PC-9 (cell line): ENCODE measurements at regions not wholly inside any gene's neighbourhood (a gene's known extent, or its start where the extent isn't known, plus 50 kb on each side); places are given as distances from the start of the nearest gene placed in this dataset.
A peak's percentile ranks its signal among the peaks of the same experiment; 100 is the strongest.
"Not testable (repeated sequence)": the region's sequence is repeated elsewhere in the genome, so short reads cannot be mapped to it uniquely, and the experiment has no call there.

ENCODE experiments used
- BruUV-seq: library from RNA; stranded (reverse); fragments of 400-500 nt; replicated peaks from 2 replicates; lab custom pipeline; 2021; lab: Mats Ljungman, UMichigan
- CTCF ChIA-PET: fragments of 300-600 bp; sonication (Branson Sonifier 250); formaldehyde crosslinking; loops from one replicate; lab custom pipeline; 2022; ENCODE audit warnings: antibody characterized with exemption; lab: Charles Lee
- POLR2A ChIA-PET: fragments of 300-600 bp; sonication (Branson Sonifier 250); formaldehyde crosslinking; loops from one replicate; lab custom pipeline; 2022; ENCODE audit warnings: antibody characterized with exemption; ENCODE audit not compliant: unreplicated experiment; lab: Charles Lee
- DNase-seq, 2 experiments: peaks; one replicate each; pipeline versions ENCODE4 v3.0.0 to v3.0.0-alpha.2; 2015 to 2022; ENCODE audit warnings: mixed read lengths in 1 of 2
- H2AFZ ChIP-seq: fragments of 200-600 bp; sonication (generic); 2 replicates; pipeline ENCODE4 v1.8.1; 2017; ENCODE audit warnings: antibody characterized with exemption
- H3F3A ChIP-seq: fragments of 200-600 bp; sonication (generic); 2 replicates; pipeline ENCODE4 v1.8.1; 2017; ENCODE audit warnings: antibody characterized with exemption, mild to moderate bottlenecking, low read depth; ENCODE audit not compliant: insufficient read depth
- H3K27ac ChIP-seq: fragments of 200-600 bp; sonication (generic); 2 replicates; pipeline ENCODE4 v1.6.1; 2016; ENCODE audit warnings: mixed run types
- H3K27me3 ChIP-seq: fragments of 200-600 bp; sonication (generic); 2 replicates; pipeline ENCODE4 v1.6.1; 2016; ENCODE audit warnings: low read depth, mixed run types; ENCODE audit not compliant: insufficient read depth
- H3K36me3 ChIP-seq: fragments of 200-600 bp; sonication (generic); 2 replicates; pipeline ENCODE4 v1.6.1; 2016; ENCODE audit warnings: low read depth, mixed run types
- H3K4me1 ChIP-seq: fragments of 200-600 bp; sonication (generic); replicated peaks from 2 replicates; pipeline ENCODE4 v1.6.1; 2016; ENCODE audit warnings: mixed run types; ENCODE audit not compliant: insufficient read depth
- H3K4me2 ChIP-seq: fragments of 200-600 bp; sonication (generic); 2 replicates; pipeline ENCODE4 v1.6.1; 2017; ENCODE audit warnings: mixed run types
- H3K4me3 ChIP-seq: fragments of 200-600 bp; sonication (generic); 2 replicates; pipeline ENCODE4 v1.6.1; 2016; ENCODE audit warnings: mixed run types
- H3K79me2 ChIP-seq: fragments of 200-600 bp; sonication (generic); 2 replicates; pipeline ENCODE4 v1.6.1; 2017; ENCODE audit warnings: low read depth, mixed run types
- H3K9me2 ChIP-seq: fragments of 200-600 bp; sonication (generic); 2 replicates; pipeline ENCODE4 v1.8.1; 2017; ENCODE audit warnings: mild to moderate bottlenecking; ENCODE audit not compliant: insufficient read depth
- H3K9me3 ChIP-seq: fragments of 200-600 bp; sonication (generic); 2 replicates; pipeline ENCODE4 v1.8.1; 2016; ENCODE audit warnings: low read depth; ENCODE audit not compliant: insufficient read depth
- H4K20me1 ChIP-seq: fragments of 200-600 bp; sonication (generic); 2 replicates; pipeline ENCODE4 v1.8.1; 2017; ENCODE audit not compliant: insufficient read depth
- CTCF ChIP-seq: fragments of 200-600 bp; sonication (generic); conservative IDR thresholded peaks from 2 replicates; pipeline ENCODE4 v1.6.1; 2017; ENCODE audit warnings: mixed run types, antibody characterized with exemption, mild to moderate bottlenecking, moderate library complexity
- EZH2 ChIP-seq: fragments of 200-600 bp; sonication (generic); IDR thresholded peaks from 2 replicates; pipeline ENCODE4 v1.8.0; 2017; ENCODE audit warnings: antibody characterized with exemption, low read depth
- intact Hi-C: fragments of 100-400 bp; cut with micrococcal nuclease; formaldehyde crosslinking; loops from one replicate; pipeline ENCODE4 v1.10.0; 2022; ENCODE audit not compliant: unreplicated experiment

DNA sequence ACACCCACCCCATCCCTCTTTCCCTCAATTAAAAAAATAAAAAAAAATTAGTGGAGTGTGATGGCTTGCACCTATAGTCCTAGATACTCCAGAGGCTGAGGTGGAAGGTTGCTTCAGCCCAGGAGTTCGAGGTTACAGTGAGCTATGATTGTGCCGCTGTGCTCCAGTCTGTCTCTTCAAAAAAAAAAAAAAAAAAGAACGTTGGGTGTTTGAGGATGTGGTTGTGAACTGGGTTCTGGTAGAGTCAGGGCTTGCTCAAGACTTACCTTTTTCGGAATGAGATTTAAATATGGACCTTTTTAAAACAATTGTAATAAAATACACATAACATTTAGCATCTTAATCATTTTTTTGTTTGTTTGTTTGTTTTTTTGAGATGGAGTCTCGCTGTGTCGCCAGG lies 211.9 kb downstream of the OR2B2 start:
- intact Hi-C loops = no loop called here
- no peak for TF ChIP-seq CTCF
- TF ChIP-seq EZH2 = no peak
- H3K79me2 ChIP-seq = peaks cover 9% of the 10 kb centered on the region
- DNase-seq = no peak
- H3K4me1 ChIP-seq = no peaks in the 10 kb centered on the region
- no peaks in the 10 kb centered on the region for H3K9me2 ChIP-seq
- H4K20me1 ChIP-seq = no peaks in the 10 kb centered on the region
- H3K4me2 ChIP-seq = no peak overlapping the region
- H3K36me3 ChIP-seq = peaks cover 4% of the 10 kb centered on the region; the same call in 1 of the 2 replicates
- ChIA-PET CTCF (no interaction called here), POLR2A (no interaction called here)
- no peaks in the 10 kb centered on the region for H3F3A ChIP-seq
- H3K4me3 ChIP-seq = no peak overlapping the region
- H2AFZ ChIP-seq = no peak overlapping the region
- H3K27ac ChIP-seq = no peak overlapping the region
- no peaks in the 10 kb centered on the region for H3K27me3 ChIP-seq
- no TSS peak for BruUV-seq
- H3K9me3 ChIP-seq = no peaks in the 10 kb centered on the region

DNA sequence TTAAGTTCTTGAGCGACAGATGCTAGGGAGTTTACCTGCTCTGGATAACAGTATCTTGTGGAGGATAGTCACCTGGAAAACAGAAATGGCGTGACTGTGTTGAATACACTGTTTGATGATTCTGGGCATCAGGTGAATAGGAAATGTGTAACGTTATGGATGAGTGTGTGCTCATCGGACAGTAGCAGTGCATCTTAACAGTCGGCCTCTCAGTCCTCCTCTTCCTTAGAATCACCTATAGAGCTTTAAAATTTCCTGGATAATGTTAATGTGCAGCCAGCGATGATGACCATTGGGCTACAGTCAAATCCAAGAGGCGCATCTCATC lies 217.7 kb downstream of the OR2B2 start:
- peak overlapping the region; percentile 95 for H2AFZ ChIP-seq
- DNase-seq = no peak
- H3K4me1 ChIP-seq = peaks cover 8% of the 10 kb centered on the region; the same call in 1 of the 2 replicates
- H3K27ac ChIP-seq = peak overlapping the region; percentile 79
- TF ChIP-seq CTCF (no peak), EZH2 (no peak)
- peak overlapping the region; percentile 72 for H3K4me2 ChIP-seq
- H3K4me3 ChIP-seq = peak overlapping the region; percentile 65
- H3K36me3 ChIP-seq = no peaks in the 10 kb centered on the region
- no peaks in the 10 kb centered on the region for H3K9me2 ChIP-seq
- no TSS peak for BruUV-seq
- ChIA-PET POLR2A (interaction anchor here (0.6 kb wide), 1 partner anchor 58 kb away, joined by 10 read pairs; no protein-coding TSS in a partner anchor), CTCF (no interaction called here)
- H3K79me2 ChIP-seq = peaks cover 9% of the 10 kb centered on the region
- intact Hi-C loops = no loop called here
- no peaks in the 10 kb centered on the region for H3K9me3 ChIP-seq
- no peaks in the 10 kb centered on the region for H3K27me3 ChIP-seq
- H3F3A ChIP-seq = peaks cover 24% of the 10 kb centered on the region
- H4K20me1 ChIP-seq = no peaks in the 10 kb centered on the region

DNA sequence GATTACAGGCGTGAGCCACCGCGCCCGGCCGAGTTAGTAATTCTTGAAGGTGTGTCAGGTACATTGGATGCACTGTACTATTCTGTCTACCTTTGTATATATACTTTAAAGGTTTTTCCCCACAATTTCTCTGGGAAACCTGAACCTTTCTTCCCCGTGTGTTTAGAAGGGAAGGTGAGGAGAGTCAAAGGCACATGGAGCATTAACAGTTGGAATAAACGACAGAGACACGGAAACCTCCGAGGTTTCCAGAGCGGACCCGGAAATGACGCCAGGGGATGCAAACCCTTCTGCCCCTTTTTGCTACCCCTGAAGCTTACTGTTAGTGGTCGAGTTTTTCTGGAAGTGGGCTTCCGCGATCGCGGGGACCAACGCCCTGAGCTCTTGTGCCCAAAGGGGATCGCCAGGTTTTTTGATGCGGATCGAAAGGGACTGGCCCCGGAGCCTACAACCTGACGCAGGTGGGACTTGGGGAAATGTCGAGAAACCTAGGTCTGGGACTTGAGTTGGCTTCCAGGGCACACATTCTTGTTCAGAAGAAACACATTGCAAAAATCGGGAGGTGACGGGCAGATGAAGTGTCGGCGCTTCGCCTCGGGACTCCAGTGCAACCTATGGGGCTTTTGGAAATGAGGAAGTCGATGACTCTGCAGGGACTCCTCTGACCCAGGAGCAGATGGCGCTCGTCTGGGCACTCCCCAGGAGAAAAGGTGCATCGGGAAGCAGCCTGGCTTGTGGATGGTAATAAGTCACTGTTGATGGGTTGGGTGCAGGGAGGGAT lies 218.2 kb downstream of the OR2B2 start:
- intact Hi-C loops = no loop called here
- Histone ChIP-seq H3K4me2 (peak overlapping the region; percentile 72), H3F3A (peaks cover 28% of the 10 kb centered on the region), H3K27me3 (no peaks in the 10 kb centered on the region), H3K79me2 (peaks cover 9% of the 10 kb centered on the region), H3K27ac (peak overlapping the region; percentile 79), H3K9me2 (no peaks in the 10 kb centered on the region), H3K4me1 (peaks cover 8% of the 10 kb centered on the region; the same call in 1 of the 2 replicates), H3K9me3 (no peaks in the 10 kb centered on the region), H3K4me3 (peak overlapping the region; percentile 65), H4K20me1 (no peaks in the 10 kb centered on the region), H2AFZ (peak overlapping the region; percentile 95), H3K36me3 (no peaks in the 10 kb centered on the region)
- TF ChIP-seq EZH2 = no peak
- no peak for TF ChIP-seq CTCF
- BruUV-seq = TSS peak; percentile 69
- ChIA-PET CTCF (no interaction called here), POLR2A (interaction anchor here (0.6 kb wide), 1 partner anchor 58 kb away, joined by 10 read pairs; no protein-coding TSS in a partner anchor)
- DNase-seq = peak; percentile 63 to 67

DNA sequence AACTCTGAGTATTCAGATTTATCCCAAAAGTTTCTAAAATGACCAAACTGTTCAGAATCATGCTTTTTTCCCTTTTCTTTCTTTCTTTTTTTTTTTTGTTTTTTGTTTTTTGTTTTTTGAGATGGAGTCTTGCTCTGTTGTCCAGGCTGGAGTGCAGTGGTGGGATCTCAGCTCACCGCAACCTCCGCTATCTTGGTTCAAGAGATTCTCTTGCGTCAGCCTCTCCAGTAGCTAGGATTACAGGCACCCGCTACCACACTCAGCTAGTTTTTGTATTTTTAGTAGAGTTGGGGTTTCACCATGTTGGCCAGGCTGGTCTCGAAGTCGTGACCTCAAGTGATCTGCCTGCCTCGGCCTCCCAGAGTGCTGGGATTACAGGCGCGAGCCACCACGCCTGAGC lies 219.2 kb upstream of the ZNF184 start:
- BruUV-seq, H3K79me2 ChIP-seq, H3K4me1 ChIP-seq, H3K4me2 ChIP-seq, DNase-seq, H3K36me3 ChIP-seq, H2AFZ ChIP-seq, H3K9me3 ChIP-seq, H4K20me1 ChIP-seq, intact Hi-C loops, H3K4me3 ChIP-seq, POLR2A ChIA-PET, H3K27me3 ChIP-seq, H3K27ac ChIP-seq, H3K9me2 ChIP-seq: not testable (repeated sequence)
- CTCF ChIA-PET = interaction anchor here (0.6 kb wide), 1 partner anchor 20 kb away, joined by 5 read pairs; no protein-coding TSS in a partner anchor
- H3F3A ChIP-seq = peaks cover 43% of the 10 kb centered on the region
